OCI-LY1 (cell line): ENCODE measurements at regions not wholly inside any gene's neighbourhood (a gene's known extent, or its start where the extent isn't known, plus 50 kb on each side); places are given as distances from the start of the nearest gene placed in this dataset.

ENCODE experiments used
- CTCF ChIP-seq: fragments of 200-600 bp; sonication (generic), shearing (Covaris generic); IDR thresholded peaks from 2 replicates; pipeline ENCODE4 v1.5.1; 2017; ENCODE audit warnings: mild to moderate bottlenecking, antibody characterized with exemption, low read length, moderate library complexity, mixed read lengths
- EZH2 ChIP-seq: fragments of 200-600 bp; sonication (generic), shearing (Covaris generic); IDR thresholded peaks from 2 replicates; pipeline ENCODE4 v1.8.0; 2017; ENCODE audit warnings: borderline replicate concordance, mixed run types, mild to moderate bottlenecking, antibody characterized with exemption, low read length, moderate library complexity, mixed read lengths

GRCh38 chr19:28859811-28860210 is 353.1 kb downstream of the UQCRFS1 start:
- TF ChIP-seq EZH2 (no peak), CTCF (no peak)
